Epidermal melanocyte (primary cell): ENCODE measurements at regions not wholly inside any gene's neighbourhood (a gene's known extent, or its start where the extent isn't known, plus 50 kb on each side); places are given as distances from the start of the nearest gene placed in this dataset.
"Not testable (repeated sequence)": the region's sequence is repeated elsewhere in the genome, so short reads cannot be mapped to it uniquely, and the experiment has no call there.

Source experiments
- DNase-seq: peaks from one replicate; pipeline ENCODE4 v3.0.0; 2011; ENCODE audit warnings: low spot score; ENCODE audit not compliant: insufficient read length

DNA sequence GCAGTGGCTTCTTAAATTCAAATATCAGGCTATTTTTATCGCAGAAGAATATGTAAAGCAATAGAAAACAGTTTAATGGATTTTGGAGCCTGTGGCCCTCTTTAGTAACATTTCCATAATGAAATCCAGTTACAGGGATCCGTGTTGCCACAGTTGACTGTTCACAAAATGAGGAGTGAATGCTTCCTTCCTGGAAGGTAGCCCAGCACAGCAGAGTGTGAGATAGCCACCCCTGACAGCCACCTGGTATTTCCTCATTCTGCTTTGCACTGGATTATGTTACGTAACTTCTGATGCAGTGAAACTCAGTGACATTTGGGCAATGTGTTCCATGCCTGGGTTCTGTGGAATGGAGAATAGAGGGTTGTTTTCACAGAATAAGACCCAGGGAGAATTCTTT, 517.2 kb downstream of the RBFOX1 start:
- DNase-seq = no peak

DNA sequence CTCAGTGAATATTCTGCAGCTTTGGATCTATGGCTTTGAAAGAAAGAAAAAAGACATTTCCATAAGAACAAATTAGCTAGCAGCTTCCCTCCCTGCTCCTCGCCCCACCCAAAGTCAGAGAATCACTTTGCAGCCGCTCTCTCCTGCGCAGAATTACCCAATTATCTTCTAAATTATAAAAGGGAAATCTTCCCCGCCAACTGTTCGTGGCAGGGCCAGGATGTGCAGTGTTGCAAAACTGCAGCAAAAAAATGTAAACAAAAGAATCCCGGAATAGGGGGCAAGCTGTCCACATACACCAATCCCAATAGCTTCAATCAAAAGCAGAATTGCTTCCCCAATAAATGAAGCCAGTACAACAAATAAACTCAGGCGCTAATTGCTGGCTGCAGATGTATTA, 510.6 kb downstream of the RBFOX1 start:
- no peak for DNase-seq

DNA sequence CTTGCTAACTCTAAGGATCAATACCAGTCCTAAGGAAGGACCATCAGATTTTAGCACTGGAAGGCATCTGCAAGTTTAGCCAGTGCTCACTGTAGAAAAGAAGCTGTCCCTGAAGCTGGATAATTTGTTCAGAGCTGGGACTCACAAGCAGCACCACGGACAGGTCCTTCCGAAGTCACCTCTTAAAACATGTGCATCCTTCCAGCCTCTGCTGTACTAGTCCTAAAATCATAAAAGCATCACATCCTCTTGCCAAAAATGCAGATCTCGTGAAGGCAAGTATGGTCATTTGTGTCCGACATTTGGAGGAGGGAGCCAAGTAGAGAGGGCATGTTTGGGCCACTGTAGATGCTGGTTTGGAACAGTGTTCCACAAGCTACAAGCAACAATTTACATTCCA, 506.9 kb downstream of the RBFOX1 start:
- no peak for DNase-seq

DNA sequence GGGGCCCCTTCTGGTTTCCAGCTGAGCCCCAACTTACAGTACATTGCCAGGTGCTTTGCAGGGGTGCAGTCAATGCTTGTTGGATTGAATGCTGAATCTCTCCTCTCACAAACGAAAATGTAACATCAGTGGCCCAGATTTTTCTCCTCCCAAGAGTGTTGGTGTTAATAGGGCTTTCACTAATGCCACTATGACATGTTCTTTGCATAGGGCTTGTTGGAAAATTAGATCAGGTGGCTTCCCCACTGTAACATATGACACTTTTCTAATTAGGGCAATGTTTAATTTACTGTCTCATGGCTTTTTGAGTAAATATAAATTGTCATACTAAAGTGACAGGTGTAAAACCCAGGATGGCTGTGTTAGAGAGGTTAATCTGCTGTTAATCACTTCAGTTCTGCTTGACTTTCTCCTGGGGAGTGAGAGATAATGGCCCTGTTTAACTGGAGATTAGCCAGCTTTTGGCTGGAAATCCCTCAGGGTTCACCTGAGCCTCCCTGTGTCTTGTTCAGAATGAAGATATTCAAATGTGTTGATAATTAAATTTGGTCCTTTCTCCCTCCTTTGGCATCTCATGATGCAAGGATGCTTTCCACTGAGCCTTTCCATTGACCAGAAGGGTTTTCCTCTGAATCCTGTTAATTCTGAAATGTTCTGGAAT, 502.3 kb downstream of the RBFOX1 start:
- no peak for DNase-seq

DNA sequence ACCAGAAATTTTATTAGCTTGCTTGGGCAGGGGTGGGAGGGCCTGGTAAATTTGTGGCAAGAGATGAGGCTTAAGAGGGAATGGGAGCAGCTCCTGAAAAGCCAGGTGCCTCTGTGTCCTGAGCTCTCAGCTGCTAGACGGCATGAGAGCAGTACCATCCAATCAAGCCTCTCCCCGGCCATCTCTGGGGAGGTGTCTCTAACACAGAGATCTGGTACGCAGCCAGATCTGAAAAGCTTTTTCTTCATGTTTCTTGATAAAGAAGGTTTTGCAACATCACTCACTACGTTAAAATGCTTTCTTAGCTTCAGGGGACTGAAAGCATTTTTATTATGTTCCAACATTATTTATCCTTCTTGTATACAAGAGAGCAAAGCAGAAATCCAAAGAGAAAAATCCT, 488.2 kb downstream of the RBFOX1 start:
- DNase-seq = no peak

DNA sequence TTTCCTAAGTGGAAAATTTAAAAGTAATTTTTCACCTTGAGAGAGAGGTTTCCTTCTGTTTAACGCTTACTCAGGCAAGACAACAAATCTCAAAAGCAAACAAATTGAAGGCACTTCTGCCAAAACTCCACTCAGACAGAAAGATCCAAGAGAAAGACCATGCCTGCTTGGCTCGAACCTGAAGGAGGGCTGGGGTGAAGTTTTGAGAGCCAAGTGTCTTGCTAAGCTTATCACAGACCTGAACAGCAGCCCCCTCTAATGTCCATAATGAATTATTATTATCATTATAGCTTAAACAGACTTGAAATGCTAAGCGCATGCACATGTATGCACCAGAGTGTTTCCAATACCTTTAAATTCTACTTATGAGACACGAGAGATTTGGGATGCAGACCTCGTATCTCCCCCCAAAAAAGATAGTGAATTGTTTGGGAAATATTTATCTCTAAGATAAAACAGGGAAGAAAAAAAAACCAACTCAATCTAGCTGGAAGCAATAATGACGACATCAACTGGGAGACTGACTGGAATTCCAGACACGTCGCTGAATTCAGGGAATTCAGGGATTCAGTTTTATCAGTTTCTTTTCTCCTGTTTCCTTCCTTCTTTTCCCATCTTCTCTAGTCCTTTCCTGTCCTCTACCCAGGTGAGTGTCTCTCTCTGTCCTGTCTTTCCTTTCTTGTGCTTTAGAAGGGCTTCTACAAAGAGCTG, 473.2 kb downstream of the RBFOX1 start:
- no peak for DNase-seq

DNA sequence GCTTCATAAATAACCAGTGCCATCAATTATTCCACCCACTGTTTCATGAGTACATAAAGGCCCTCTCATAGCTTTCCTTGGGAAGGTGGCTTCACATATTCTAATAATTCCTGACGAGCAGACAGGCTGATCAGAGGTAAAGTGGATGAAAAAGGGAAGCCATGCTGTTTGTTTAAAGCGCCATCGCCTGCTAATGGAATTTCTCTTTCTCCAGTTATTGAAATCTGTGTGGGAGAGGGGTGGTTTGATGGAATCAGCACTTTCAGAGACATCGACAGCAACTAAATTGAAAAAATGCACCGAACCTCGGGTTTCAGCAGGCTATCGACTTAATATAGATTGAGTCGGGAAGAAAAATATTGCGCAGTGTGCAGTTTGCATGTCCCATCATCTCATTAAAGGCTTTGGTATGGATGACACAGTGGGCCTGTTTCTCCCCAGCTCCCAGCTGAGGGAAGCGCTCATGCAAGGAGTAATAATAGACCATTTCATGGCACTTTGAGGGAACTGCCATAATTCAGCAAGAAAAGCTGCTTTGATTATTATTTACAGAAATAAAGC, 472.1 kb downstream of the RBFOX1 start:
- DNase-seq = no peak

DNA sequence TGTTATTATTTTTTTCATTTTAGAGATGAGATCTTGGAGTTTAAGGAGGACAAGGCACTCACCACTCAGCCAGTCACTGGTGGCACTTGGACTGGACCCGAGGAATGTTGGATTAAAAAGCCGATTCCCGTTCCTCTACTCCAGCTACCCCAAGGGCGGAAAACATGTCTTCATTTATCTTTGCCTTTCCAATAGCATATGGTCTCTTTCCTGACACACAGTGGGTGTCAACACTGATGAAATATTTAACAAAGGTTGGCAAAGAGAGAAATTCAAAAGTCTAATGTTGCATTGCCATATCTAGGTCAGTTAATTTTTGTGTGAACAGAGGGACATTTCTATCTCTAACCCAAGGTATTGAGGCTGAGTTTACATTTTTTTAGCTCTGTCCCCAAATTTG, 459.7 kb downstream of the RBFOX1 start:
- DNase-seq = no peak

DNA sequence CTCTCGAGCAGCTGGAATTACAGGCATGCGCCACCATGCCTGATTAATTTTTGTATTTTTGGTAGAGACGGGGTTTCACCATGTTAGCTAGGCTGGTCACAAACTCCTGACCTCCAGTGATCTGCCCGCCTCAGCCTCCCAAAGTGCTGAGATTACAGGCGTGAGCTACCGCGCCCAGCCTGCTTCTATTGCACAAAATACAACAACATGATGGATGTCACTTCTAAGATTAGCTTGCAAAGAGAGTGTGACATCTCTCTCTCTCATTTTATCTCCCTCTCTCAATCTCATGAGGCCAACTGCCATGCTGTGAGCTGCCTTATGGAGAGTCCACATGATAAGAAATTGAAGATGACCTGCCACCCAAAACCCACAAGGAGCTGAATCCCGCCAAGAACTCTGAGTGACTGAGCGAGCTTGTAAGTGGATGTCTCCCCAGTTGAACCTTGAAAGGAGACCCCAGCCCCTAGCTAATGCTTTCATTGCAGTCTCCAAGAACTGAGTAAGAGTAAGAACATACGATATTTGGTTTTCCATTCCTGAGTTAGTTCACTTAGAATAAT, 458.5 kb downstream of the RBFOX1 start:
- DNase-seq = no peak

DNA sequence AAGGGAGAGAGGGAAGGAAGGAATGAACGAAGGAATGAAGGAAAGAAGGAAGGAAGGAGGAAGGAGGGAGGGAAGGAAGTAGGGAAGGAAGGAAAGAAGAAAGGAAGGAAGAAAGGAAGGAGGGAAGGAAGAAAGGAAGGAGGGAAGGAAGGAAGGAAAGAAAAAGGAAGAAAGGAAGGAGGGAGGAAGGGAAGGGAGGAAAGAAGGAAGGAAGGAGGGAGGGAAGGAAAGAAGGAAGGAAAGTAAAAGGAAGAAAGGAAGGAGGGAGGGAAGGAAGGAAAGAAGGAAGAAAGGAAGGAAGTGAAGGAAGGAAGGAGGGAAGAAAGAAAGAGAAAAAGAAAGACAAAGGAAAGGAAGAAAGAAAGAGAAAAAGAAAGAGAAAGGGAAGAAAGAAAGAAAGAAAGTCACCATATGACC, 442.4 kb downstream of the RBFOX1 start:
- DNase-seq = no peak

DNA sequence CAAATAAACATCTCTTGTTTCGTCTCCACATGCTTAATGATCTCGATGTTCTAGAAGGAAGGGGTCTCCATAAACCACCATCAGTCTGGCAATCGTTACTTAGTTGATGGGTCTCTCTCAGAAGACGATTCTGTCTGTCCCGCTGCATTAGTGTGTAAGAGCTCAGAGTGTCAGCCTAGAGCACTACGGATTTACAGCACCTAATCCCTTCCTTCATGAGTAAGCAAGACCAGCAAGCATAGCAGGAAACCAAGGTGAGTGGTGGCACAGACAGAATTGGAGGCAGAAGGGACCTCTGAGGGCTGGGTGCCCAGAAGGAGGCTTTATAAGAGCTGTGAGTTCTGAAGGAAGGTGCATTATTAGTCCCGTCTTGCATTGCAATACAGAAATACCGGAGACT, 440.1 kb downstream of the RBFOX1 start:
- DNase-seq = no peak

DNA sequence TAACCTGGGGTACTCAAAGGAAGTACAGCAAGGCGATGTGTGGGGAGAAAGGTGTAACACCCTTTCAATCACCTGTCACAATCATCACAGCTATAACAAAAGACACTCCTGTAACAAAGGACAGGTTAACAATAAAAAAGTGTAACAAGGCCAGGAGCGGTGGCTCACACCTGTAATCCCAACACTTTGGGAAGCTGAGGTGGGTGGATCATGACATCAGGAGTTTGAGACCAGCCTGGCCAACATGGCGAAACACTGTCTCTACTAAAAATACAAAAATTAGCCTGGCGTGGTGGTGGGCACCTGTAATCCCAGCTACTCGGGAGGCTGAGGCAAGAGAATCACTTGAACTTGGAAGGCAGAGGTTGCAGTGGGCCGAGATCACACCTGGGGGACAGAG, 436.4 kb downstream of the RBFOX1 start:
- not testable (repeated sequence) for DNase-seq

DNA sequence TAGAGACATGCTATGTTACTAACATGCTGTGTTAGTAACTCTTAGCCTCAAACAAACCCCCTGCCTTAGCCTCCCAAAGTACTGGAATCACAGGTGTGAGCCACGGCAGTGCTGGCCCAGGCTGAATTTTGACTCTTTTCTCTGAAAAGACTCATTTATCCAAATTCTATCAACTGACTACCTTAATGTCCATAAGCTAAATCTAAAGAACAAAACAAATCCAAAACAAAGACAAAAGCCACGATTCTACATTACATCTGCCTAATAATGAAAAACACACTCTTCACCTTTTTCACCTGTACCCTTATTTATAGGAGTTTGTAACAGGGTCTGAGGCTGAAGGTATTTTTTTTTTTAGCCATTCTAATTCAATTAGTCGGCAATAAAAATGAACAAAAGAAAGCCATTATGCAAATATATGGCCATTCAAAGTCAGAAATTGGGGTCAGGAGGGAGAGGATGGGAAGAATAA, 432.5 kb downstream of the RBFOX1 start:
- DNase-seq = no peak

DNA sequence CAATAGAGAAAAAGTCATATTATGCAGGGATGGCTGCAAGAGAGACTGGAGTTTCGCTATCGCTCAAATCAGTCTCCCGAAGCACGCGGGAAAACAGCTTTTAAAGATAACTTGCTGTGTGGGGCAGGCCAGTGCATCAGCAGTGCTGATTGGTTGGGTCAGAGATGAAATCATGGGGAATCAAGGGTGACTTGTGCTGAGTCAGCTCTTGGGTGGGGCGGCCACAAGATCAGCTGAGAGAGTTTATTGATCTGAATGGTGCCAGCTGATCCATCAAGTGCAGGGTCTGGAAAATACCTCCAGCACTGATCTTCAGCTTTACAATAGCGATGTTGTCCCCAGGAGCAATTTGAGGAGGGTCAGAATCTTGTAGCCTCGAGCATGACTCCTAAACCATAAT, 430.5 kb downstream of the RBFOX1 start:
- no peak for DNase-seq
